ENCODE measurements at regions not wholly inside any gene's neighbourhood (a gene's known extent, or its start where the extent isn't known, plus 50 kb on each side); places are given as distances from the start of the nearest gene placed in this dataset.

GRCh38 chr11:13168271-13168670 lies 109.3 kb upstream of the BMAL1 start:
- TF ChIP-seq POLR2A (IDR thresholded peaks at IDR 0.05; ENCODE audit: extremely low read depth, insufficient read length), result no peak
- TF ChIP-seq CTCF (IDR thresholded peaks at IDR 0.05; ENCODE audit: low read depth, low read length), result no peak
- no peak for TF ChIP-seq MYC (IDR thresholded peaks at IDR 0.05; ENCODE audit: low read depth, low read length)
- no peak for TF ChIP-seq MAX (IDR thresholded peaks at IDR 0.05; ENCODE audit: low read depth, low read length)
